Liver (tissue), 8 donors: ENCODE measurements at regions not wholly inside any gene's neighbourhood (a gene's known extent, or its start where the extent isn't known, plus 50 kb on each side); places are given as distances from the start of the nearest gene placed in this dataset.

Experiments used
- DNase-seq: peaks from one replicate; pipeline ENCODE4 v3.0.0-alpha.2; 2017; ENCODE audit warnings: low spot score
- H3K27ac ChIP-seq, 2 donors: one replicate each; pipeline ENCODE4 v1.7.0; 2013; ENCODE audit warnings: inconsistent platforms in 2 of 2, low read length in 2 of 2, control low read depth in 1 of 2, low read depth in 1 of 2, mild to moderate bottlenecking in 1 of 2
- H3K27me3 ChIP-seq, 4 donors: one replicate each; pipeline versions ENCODE4 v1.6.1 to v1.7.0; 2013; ENCODE audit warnings: low read length in 3 of 4, inconsistent platforms in 1 of 4, mild to moderate bottlenecking in 1 of 4, moderate library complexity in 1 of 4; ENCODE audit not compliant: control insufficient read depth in 4 of 4, insufficient read depth in 4 of 4
- H3K36me3 ChIP-seq, 4 donors: one replicate each; pipeline versions ENCODE4 v1.6.1 to v1.7.0; 2013; ENCODE audit warnings: low read length in 3 of 4, mild to moderate bottlenecking in 3 of 4, low read depth in 1 of 4, moderate library complexity in 1 of 4; ENCODE audit not compliant: control insufficient read depth in 4 of 4, insufficient read depth in 3 of 4
- H3K4me1 ChIP-seq, 4 donors: one replicate each; pipeline versions ENCODE4 v1.6.1 to v1.7.0; 2013; ENCODE audit warnings: low read length in 3 of 4, mild to moderate bottlenecking in 3 of 4, moderate library complexity in 1 of 4; ENCODE audit not compliant: control insufficient read depth in 4 of 4, insufficient read depth in 4 of 4
- H3K4me3 ChIP-seq, 3 donors: one replicate each; pipeline versions ENCODE4 v1.6.1 to v1.7.0; 2013; ENCODE audit warnings: low read length in 3 of 3, control low read depth in 1 of 3, low read depth in 1 of 3, mild to moderate bottlenecking in 1 of 3
- H3K9ac ChIP-seq, 2 donors: one replicate each; pipeline ENCODE4 v1.7.0; 2013; ENCODE audit warnings: low read length in 2 of 2, mild to moderate bottlenecking in 2 of 2, moderate library complexity in 2 of 2, control low read depth in 1 of 2, low read depth in 1 of 2
- H3K9me3 ChIP-seq, 4 donors: one replicate each; pipeline versions ENCODE4 v1.6.1 to v1.7.0; 2013; ENCODE audit warnings: low read length in 3 of 4; ENCODE audit not compliant: control insufficient read depth in 4 of 4
- ATF3 ChIP-seq: IDR thresholded peaks from 2 replicates; pipeline ENCODE4 v1.6.1; 2016; ENCODE audit warnings: antibody characterized with exemption
- EGR1 ChIP-seq, 2 donors: IDR thresholded peaks; 2 replicates each; pipeline ENCODE4 v1.6.1; 2016 to 2018; ENCODE audit warnings: antibody characterized with exemption in 2 of 2, low read depth in 2 of 2
- FOXA1 ChIP-seq: IDR thresholded peaks from 2 replicates; pipeline ENCODE4 v1.6.1; 2016; ENCODE audit warnings: antibody characterized with exemption
- FOXA2 ChIP-seq: IDR thresholded peaks from 2 replicates; pipeline ENCODE4 v1.6.1; 2016; ENCODE audit warnings: antibody characterized with exemption
- GABPA ChIP-seq, 2 donors: IDR thresholded peaks in 1 of 2; conservative IDR thresholded peaks in 1 of 2; 2 replicates each; pipeline ENCODE4 v1.6.1; 2016; ENCODE audit warnings: antibody characterized with exemption in 2 of 2, mild to moderate bottlenecking in 1 of 2, moderate library complexity in 1 of 2
- HNF4A ChIP-seq, 2 donors: conservative IDR thresholded peaks; 2 replicates each; pipeline ENCODE4 v1.6.1; 2016; ENCODE audit warnings: antibody characterized with exemption in 2 of 2, mild to moderate bottlenecking in 2 of 2
- HNF4G ChIP-seq: IDR thresholded peaks from 2 replicates; pipeline ENCODE4 v1.6.1; 2016; ENCODE audit warnings: antibody characterized with exemption
- JUND ChIP-seq, 2 donors: IDR thresholded peaks; 2 replicates each; pipeline ENCODE4 v1.6.1; 2016; ENCODE audit warnings: antibody characterized with exemption in 2 of 2
- NR2F2 ChIP-seq: IDR thresholded peaks from 2 replicates; pipeline ENCODE4 v1.6.1; 2016; ENCODE audit warnings: antibody characterized with exemption
- RAD21 ChIP-seq, 2 donors: IDR thresholded peaks; 2 replicates each; pipeline ENCODE4 v1.6.1; 2016; ENCODE audit warnings: antibody characterized with exemption in 2 of 2, mild to moderate bottlenecking in 2 of 2
- REST ChIP-seq: IDR thresholded peaks from 2 replicates; pipeline ENCODE4 v1.6.1; 2016; ENCODE audit warnings: antibody characterized with exemption, mild to moderate bottlenecking
- RXRA ChIP-seq, 2 donors: IDR thresholded peaks; 2 replicates each; pipeline ENCODE4 v1.6.1; 2017 to 2018; ENCODE audit warnings: antibody characterized with exemption in 2 of 2, mild to moderate bottlenecking in 1 of 2
- SP1 ChIP-seq: IDR thresholded peaks from 2 replicates; pipeline ENCODE4 v1.6.1; 2018; ENCODE audit warnings: antibody characterized with exemption, mild to moderate bottlenecking
- TAF1 ChIP-seq: conservative IDR thresholded peaks from 2 replicates; pipeline ENCODE4 v1.6.1; 2016; ENCODE audit warnings: antibody characterized with exemption, mild to moderate bottlenecking
- YY1 ChIP-seq: IDR thresholded peaks from 2 replicates; pipeline ENCODE4 v1.6.1; 2016; ENCODE audit warnings: antibody characterized with exemption, mild to moderate bottlenecking
- WGBS: extraction: QIAGEN DNeasy Blood & Tissue Kit; methylation state at CpG from one replicate; pipeline ENCODE4 v1.1.7; 2013; 5-methylcytosine and 5-hydroxymethylcytosine counted together
- TF ChIP-seq, protein P1 (sequence below): IDR thresholded peaks from 2 replicates; pipeline ENCODE4 v1.6.1; 2016; ENCODE audit warnings: antibody characterized with exemption
- TF ChIP-seq, protein P2 (sequence below): IDR thresholded peaks from 2 replicates; pipeline ENCODE4 v1.6.1; 2016; ENCODE audit warnings: antibody characterized with exemption
- TF ChIP-seq, protein P3 (sequence below): fragments of 150-350 bp; IDR thresholded peaks from 2 replicates; pipeline ENCODE4 v1.5.1; 2017; ENCODE audit warnings: improper control_type of control experiment, low read depth, low read length; ENCODE audit not compliant: missing input control
- donor health status: healthy.
- donor health status: healthy.
- donor health status: healthy.
- donor health status: healthy.
- donor health status: healthy.

DNA sequence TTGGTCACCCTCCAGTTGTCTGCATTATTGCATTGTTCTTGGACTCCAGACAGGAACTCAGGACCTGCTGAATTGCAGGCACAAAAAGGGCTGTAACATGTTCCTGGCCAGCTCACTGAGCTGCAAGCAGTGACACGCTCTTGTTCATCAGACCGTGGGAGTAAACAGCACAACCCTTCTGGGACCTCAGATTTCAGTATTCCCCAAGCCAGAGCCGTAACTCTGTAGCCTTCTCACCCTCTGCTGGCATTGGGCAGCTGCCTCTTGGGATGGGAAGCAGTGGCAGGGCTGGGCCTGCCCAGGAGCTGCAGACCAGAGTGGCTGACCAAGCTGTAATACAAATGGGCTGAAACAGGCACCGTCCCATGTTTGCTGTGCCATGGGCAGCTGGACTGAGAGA, 607.1 kb upstream of the BCHE start:
- TF ChIP-seq RAD21 (IDR thresholded peaks at IDR 0.05) = no peak
- TF ChIP-seq JUND (IDR thresholded peaks at IDR 0.05) = no peak
- DNase-seq = no peak
- no peaks in the 10 kb centered on the region for H3K36me3 ChIP-seq
- H3K4me1 ChIP-seq = no peaks in the 10 kb centered on the region
- WGBS = 90% methylated on average over 4 of the region's 4 CpGs
- no peak overlapping the region for H3K9ac ChIP-seq
- H3K27ac ChIP-seq = no peak overlapping the region
- H3K9me3 ChIP-seq = no peaks in the 10 kb centered on the region
- no peak overlapping the region for H3K4me3 ChIP-seq
- no peaks in the 10 kb centered on the region for H3K27me3 ChIP-seq

- no peaks in the 10 kb centered on the region for H3K9me3 ChIP-seq
- no peaks in the 10 kb centered on the region for H3K27me3 ChIP-seq
- TF ChIP-seq HNF4G = no peak
- TF ChIP-seq RXRA (IDR thresholded peaks at IDR 0.05) = no peak
- no peak for TF ChIP-seq ATF3
- TF ChIP-seq EGR1 (IDR thresholded peaks at IDR 0.05; ENCODE audit: low read depth in 2 of 2) = no peak
- TF ChIP-seq SP1 = no peak
- TF ChIP-seq, protein P1, sequence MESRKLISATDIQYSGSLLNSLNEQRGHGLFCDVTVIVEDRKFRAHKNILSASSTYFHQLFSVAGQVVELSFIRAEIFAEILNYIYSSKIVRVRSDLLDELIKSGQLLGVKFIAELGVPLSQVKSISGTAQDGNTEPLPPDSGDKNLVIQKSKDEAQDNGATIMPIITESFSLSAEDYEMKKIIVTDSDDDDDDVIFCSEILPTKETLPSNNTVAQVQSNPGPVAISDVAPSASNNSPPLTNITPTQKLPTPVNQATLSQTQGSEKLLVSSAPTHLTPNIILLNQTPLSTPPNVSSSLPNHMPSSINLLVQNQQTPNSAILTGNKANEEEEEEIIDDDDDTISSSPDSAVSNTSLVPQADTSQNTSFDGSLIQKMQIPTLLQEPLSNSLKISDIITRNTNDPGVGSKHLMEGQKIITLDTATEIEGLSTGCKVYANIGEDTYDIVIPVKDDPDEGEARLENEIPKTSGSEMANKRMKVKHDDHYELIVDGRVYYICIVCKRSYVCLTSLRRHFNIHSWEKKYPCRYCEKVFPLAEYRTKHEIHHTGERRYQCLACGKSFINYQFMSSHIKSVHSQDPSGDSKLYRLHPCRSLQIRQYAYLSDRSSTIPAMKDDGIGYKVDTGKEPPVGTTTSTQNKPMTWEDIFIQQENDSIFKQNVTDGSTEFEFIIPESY = no peak
- TF ChIP-seq YY1 = no peak
- no peak for TF ChIP-seq JUND (IDR thresholded peaks at IDR 0.05)
- no peak for TF ChIP-seq FOXA2
- no peak for TF ChIP-seq RAD21 (IDR thresholded peaks at IDR 0.05)
- no peak for TF ChIP-seq REST
- TF ChIP-seq GABPA (IDR thresholded peaks at IDR 0.05 in 1 of 2, conservative IDR thresholded peaks at IDR 0.05 in 1 of 2) = no peak
- TF ChIP-seq, protein P2, sequence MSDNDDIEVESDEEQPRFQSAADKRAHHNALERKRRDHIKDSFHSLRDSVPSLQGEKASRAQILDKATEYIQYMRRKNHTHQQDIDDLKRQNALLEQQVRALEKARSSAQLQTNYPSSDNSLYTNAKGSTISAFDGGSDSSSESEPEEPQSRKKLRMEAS = no peak
- TF ChIP-seq TAF1 = no peak
- TF ChIP-seq, protein P3, sequence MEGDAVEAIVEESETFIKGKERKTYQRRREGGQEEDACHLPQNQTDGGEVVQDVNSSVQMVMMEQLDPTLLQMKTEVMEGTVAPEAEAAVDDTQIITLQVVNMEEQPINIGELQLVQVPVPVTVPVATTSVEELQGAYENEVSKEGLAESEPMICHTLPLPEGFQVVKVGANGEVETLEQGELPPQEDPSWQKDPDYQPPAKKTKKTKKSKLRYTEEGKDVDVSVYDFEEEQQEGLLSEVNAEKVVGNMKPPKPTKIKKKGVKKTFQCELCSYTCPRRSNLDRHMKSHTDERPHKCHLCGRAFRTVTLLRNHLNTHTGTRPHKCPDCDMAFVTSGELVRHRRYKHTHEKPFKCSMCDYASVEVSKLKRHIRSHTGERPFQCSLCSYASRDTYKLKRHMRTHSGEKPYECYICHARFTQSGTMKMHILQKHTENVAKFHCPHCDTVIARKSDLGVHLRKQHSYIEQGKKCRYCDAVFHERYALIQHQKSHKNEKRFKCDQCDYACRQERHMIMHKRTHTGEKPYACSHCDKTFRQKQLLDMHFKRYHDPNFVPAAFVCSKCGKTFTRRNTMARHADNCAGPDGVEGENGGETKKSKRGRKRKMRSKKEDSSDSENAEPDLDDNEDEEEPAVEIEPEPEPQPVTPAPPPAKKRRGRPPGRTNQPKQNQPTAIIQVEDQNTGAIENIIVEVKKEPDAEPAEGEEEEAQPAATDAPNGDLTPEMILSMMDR = no peak
- no peak for TF ChIP-seq FOXA1
- TF ChIP-seq HNF4A (conservative IDR thresholded peaks at IDR 0.05) = no peak
- no peak for TF ChIP-seq NR2F2
- H3K4me1 ChIP-seq = no peaks in the 10 kb centered on the region
- no peaks in the 10 kb centered on the region for H3K36me3 ChIP-seq
- no peak for DNase-seq
- H3K9ac ChIP-seq = no peak overlapping the region
- WGBS = 84% methylated on average over 3 of the region's 3 CpGs
- H3K4me3 ChIP-seq = no peak overlapping the region
- no peak overlapping the region for H3K27ac ChIP-seq
Measured at GRCh38 chr3:166435469-166436057, 598.3 kb upstream of the BCHE start.
